ENCODE measurements at regions not wholly inside any gene's neighbourhood (a gene's known extent, or its start where the extent isn't known, plus 50 kb on each side); places are given as distances from the start of the nearest gene placed in this dataset.

DNA sequence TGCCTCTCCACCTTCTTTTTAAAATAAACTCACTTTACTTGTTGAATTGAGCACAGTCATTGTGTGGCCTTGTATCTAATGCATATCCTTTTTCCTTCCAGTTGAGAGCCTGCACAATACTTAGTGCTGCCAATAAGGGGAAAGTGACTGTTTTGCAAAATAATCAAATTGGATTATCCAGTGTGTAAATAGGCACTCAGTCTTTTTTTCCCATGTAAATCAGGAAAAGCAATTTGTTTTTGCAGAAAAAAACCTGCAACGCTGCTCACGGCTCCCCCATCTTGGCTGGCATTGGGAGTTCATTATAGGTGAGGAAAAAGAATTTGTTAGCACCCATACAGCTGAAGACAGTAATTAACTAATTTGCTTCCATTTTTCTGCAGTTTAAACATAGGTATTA is 299.9 kb downstream of the CSNK1G3 start:
- H3K36me3 Mint-ChIP-seq = no peaks in the 10 kb centered on the region
- H3K4me3 Mint-ChIP-seq = no peak overlapping the region
- H3K79me2 ChIP-seq (ENCODE audit: insufficient read depth, low read length) = no peaks in the 10 kb centered on the region
- intact Hi-C loops (cut with micrococcal nuclease) = no loop called here
- H3K27me3 Mint-ChIP-seq (ENCODE audit: low read depth in 3 of 3) = no peaks in the 10 kb centered on the region
- no peak overlapping the region for H3K4me3 ChIP-seq (replicated peaks in 1 of 3; ENCODE audit: low read depth in 2 of 3, low read length in 3 of 3)
- no peak overlapping the region for H3K27ac ChIP-seq (ENCODE audit: low read depth in 1 of 2, low read length in 2 of 2)
- no peaks in the 10 kb centered on the region for H4K20me1 ChIP-seq (ENCODE audit: insufficient read depth, low read length)
- no peaks in the 10 kb centered on the region for H3K27me3 ChIP-seq (ENCODE audit: control insufficient read depth in 2 of 2, insufficient read depth in 2 of 2, low read length in 2 of 2)
- H3K4me1 Mint-ChIP-seq = peaks cover 3% of the 10 kb centered on the region
- no peaks in the 10 kb centered on the region for H3K9me3 ChIP-seq (replicated peaks in 1 of 2; ENCODE audit: control insufficient read depth in 1 of 2, insufficient read depth in 1 of 2, low read length in 2 of 2)
- H2AFZ ChIP-seq (ENCODE audit: insufficient read depth, low read depth, low read length, poor library complexity, severe bottlenecking) = no peak overlapping the region
- TF ChIP-seq CTCF (IDR thresholded peaks at IDR 0.05) = no peak
- whole genome bisulfite sequencing (ENCODE audit: insufficient coverage) = no CpG with 5 or more reads among the region's 2 CpGs
- H3K9me3 Mint-ChIP-seq = no peaks in the 10 kb centered on the region
- no peak overlapping the region for H3K9ac ChIP-seq (ENCODE audit: insufficient read depth, low read length, poor library complexity, severe bottlenecking)
- DNase-seq = no peak
- no peak overlapping the region for H3K4me2 ChIP-seq (replicated peaks; ENCODE audit: extremely low read depth, low read length, poor library complexity, severe bottlenecking)
- H3K4me1 ChIP-seq (ENCODE audit: control insufficient read depth in 1 of 2, insufficient read depth in 2 of 2, low read length in 2 of 2) = no peaks in the 10 kb centered on the region
- no peaks in the 10 kb centered on the region for H3K36me3 ChIP-seq (replicated peaks in 1 of 2; ENCODE audit: control insufficient read depth in 1 of 2, insufficient read depth in 2 of 2, low read length in 2 of 2)
- H3K27ac Mint-ChIP-seq = no peak overlapping the region

GRCh38 chr5:123810746-123811340 is 298.9 kb downstream of the CSNK1G3 start:
- no peaks in the 10 kb centered on the region for H3K36me3 Mint-ChIP-seq
- Histone ChIP-seq H3K27me3 (ENCODE audit: control insufficient read depth in 2 of 2, insufficient read depth in 2 of 2, low read length in 2 of 2) (no peaks in the 10 kb centered on the region), H2AFZ (ENCODE audit: insufficient read depth, low read depth, low read length, poor library complexity, severe bottlenecking) (no peak overlapping the region), H3K9ac (ENCODE audit: insufficient read depth, low read length, poor library complexity, severe bottlenecking) (no peak overlapping the region), H4K20me1 (ENCODE audit: insufficient read depth, low read length) (no peaks in the 10 kb centered on the region), H3K4me3 (replicated peaks in 1 of 3; ENCODE audit: low read depth in 2 of 3, low read length in 3 of 3) (no peak overlapping the region), H3K4me1 (ENCODE audit: control insufficient read depth in 1 of 2, insufficient read depth in 2 of 2, low read length in 2 of 2) (no peaks in the 10 kb centered on the region), H3K36me3 (replicated peaks in 1 of 2; ENCODE audit: control insufficient read depth in 1 of 2, insufficient read depth in 2 of 2, low read length in 2 of 2) (no peaks in the 10 kb centered on the region), H3K9me3 (replicated peaks in 1 of 2; ENCODE audit: control insufficient read depth in 1 of 2, insufficient read depth in 1 of 2, low read length in 2 of 2) (no peaks in the 10 kb centered on the region), H3K27ac (ENCODE audit: low read depth in 1 of 2, low read length in 2 of 2) (no peak overlapping the region), H3K79me2 (ENCODE audit: insufficient read depth, low read length) (no peaks in the 10 kb centered on the region), H3K4me2 (replicated peaks; ENCODE audit: extremely low read depth, low read length, poor library complexity, severe bottlenecking) (no peak overlapping the region)
- H3K9me3 Mint-ChIP-seq = no peaks in the 10 kb centered on the region
- H3K4me3 Mint-ChIP-seq = no peak overlapping the region
- TF ChIP-seq CTCF (IDR thresholded peaks at IDR 0.05) = no peak
- no peak for DNase-seq
- H3K4me1 Mint-ChIP-seq = peaks cover 3% of the 10 kb centered on the region
- H3K27ac Mint-ChIP-seq = peak overlapping the region in 1 of 7 donors; percentile 23
- intact Hi-C loops (cut with micrococcal nuclease) = no loop called here
- H3K27me3 Mint-ChIP-seq (ENCODE audit: low read depth in 3 of 3) = peaks cover 0 to 2% (median 0%) of the 10 kb centered on the region in 3 donors
- WGBS (ENCODE audit: insufficient coverage) = no CpG with 5 or more reads among the region's 8 CpGs

Data from CD14-positive monocyte (primary cell).